ENCODE measurements at regions not wholly inside any gene's neighbourhood (a gene's known extent, or its start where the extent isn't known, plus 50 kb on each side); places are given as distances from the start of the nearest gene placed in this dataset.
"Not testable (repeated sequence)": the region's sequence is repeated elsewhere in the genome, so short reads cannot be mapped to it uniquely, and the experiment has no call there.

- H3K9me1 ChIP-seq (replicated peaks; ENCODE audit: control insufficient read depth, extremely low read depth, insufficient read depth, low read length); H4K20me1 ChIP-seq (replicated peaks; ENCODE audit: control insufficient read depth, extremely low read depth, insufficient read depth, low read length); H2AFZ ChIP-seq (ENCODE audit: low read depth, low read length); H3K79me2 ChIP-seq (ENCODE audit: control insufficient read depth, insufficient read depth, low read length); H3K27ac ChIP-seq (ENCODE audit: insufficient read depth, low read depth, low read length); H3K4me3 ChIP-seq (replicated peaks in 1 of 3; ENCODE audit: insufficient read depth in 1 of 3, low read depth in 1 of 3, low read length in 3 of 3); H3K9me3 ChIP-seq (replicated peaks; ENCODE audit: control insufficient read depth, insufficient read depth, low read length); H3K4me1 ChIP-seq (ENCODE audit: control insufficient read depth, extremely low read depth, insufficient read depth, low read length); DNase-seq (ENCODE audit: low read depth, low spot score); BruUV-seq (replicated peaks); H3K36me3 ChIP-seq (ENCODE audit: control insufficient read depth in 2 of 2, extremely low read depth in 1 of 2, insufficient read depth in 2 of 2, low read length in 2 of 2); FAIRE-seq; intact Hi-C loops (cut with micrococcal nuclease); H3K9ac ChIP-seq (replicated peaks; ENCODE audit: extremely low read depth, insufficient read depth, low read length); POLR2A ChIA-PET; CTCF ChIA-PET; dilution Hi-C loops (cut with MboI; ENCODE audit: extremely low pct_ligation_motif_present, low sequenced_read_pairs); H3K27me3 ChIP-seq (ENCODE audit: control insufficient read depth in 2 of 2, insufficient read depth in 2 of 2, low read length in 2 of 2); H3K4me2 ChIP-seq (ENCODE audit: insufficient read depth, low read length): not testable (repeated sequence)
These were observed 54.7 kb upstream of the NBPF15 start for GRCh38 chr1:144516172-144516571.

DNA sequence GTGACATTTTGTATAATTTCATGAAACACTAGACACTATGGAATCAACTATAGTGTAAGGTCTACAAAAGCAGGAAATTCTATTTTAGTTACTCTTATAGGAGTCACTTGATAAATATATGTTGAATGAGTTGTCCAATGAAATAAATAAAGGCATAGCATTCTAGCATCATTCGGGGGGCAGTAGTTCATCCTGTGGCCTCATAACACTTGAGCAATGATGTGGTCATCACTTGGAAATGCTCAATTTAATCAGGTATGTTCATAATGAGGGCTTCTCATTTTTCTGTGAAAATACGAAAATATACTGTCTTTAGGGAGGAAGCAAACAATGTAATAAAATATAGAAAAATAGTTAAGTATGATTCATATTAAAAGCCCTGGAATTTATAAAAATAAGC lies 55.4 kb upstream of the NBPF15 start:
- DNase-seq (ENCODE audit: low read depth, low spot score); H3K27ac ChIP-seq (ENCODE audit: insufficient read depth, low read depth, low read length); H3K4me3 ChIP-seq (replicated peaks in 1 of 3; ENCODE audit: insufficient read depth in 1 of 3, low read depth in 1 of 3, low read length in 3 of 3); FAIRE-seq; H3K4me2 ChIP-seq (ENCODE audit: insufficient read depth, low read length); intact Hi-C loops (cut with micrococcal nuclease); H3K9me3 ChIP-seq (replicated peaks; ENCODE audit: control insufficient read depth, insufficient read depth, low read length); BruUV-seq (replicated peaks); H3K9ac ChIP-seq (replicated peaks; ENCODE audit: extremely low read depth, insufficient read depth, low read length); H3K36me3 ChIP-seq (ENCODE audit: control insufficient read depth in 2 of 2, extremely low read depth in 1 of 2, insufficient read depth in 2 of 2, low read length in 2 of 2); H3K9me1 ChIP-seq (replicated peaks; ENCODE audit: control insufficient read depth, extremely low read depth, insufficient read depth, low read length); H3K4me1 ChIP-seq (ENCODE audit: control insufficient read depth, extremely low read depth, insufficient read depth, low read length); H4K20me1 ChIP-seq (replicated peaks; ENCODE audit: control insufficient read depth, extremely low read depth, insufficient read depth, low read length); H2AFZ ChIP-seq (ENCODE audit: low read depth, low read length); H3K79me2 ChIP-seq (ENCODE audit: control insufficient read depth, insufficient read depth, low read length); H3K27me3 ChIP-seq (ENCODE audit: control insufficient read depth in 2 of 2, insufficient read depth in 2 of 2, low read length in 2 of 2); dilution Hi-C loops (cut with MboI; ENCODE audit: extremely low pct_ligation_motif_present, low sequenced_read_pairs); CTCF ChIA-PET; POLR2A ChIA-PET: not testable (repeated sequence)

GRCh38 chr1:144518439-144518838 lies 57.0 kb upstream of the NBPF15 start:
- CTCF ChIA-PET; DNase-seq (ENCODE audit: low read depth, low spot score); H4K20me1 ChIP-seq (replicated peaks; ENCODE audit: control insufficient read depth, extremely low read depth, insufficient read depth, low read length); H3K9ac ChIP-seq (replicated peaks; ENCODE audit: extremely low read depth, insufficient read depth, low read length); H3K4me1 ChIP-seq (ENCODE audit: control insufficient read depth, extremely low read depth, insufficient read depth, low read length); H3K9me3 ChIP-seq (replicated peaks; ENCODE audit: control insufficient read depth, insufficient read depth, low read length); POLR2A ChIA-PET; dilution Hi-C loops (cut with MboI; ENCODE audit: extremely low pct_ligation_motif_present, low sequenced_read_pairs); H3K79me2 ChIP-seq (ENCODE audit: control insufficient read depth, insufficient read depth, low read length); FAIRE-seq; H2AFZ ChIP-seq (ENCODE audit: low read depth, low read length); H3K4me2 ChIP-seq (ENCODE audit: insufficient read depth, low read length); H3K4me3 ChIP-seq (replicated peaks in 1 of 3; ENCODE audit: insufficient read depth in 1 of 3, low read depth in 1 of 3, low read length in 3 of 3); H3K36me3 ChIP-seq (ENCODE audit: control insufficient read depth in 2 of 2, extremely low read depth in 1 of 2, insufficient read depth in 2 of 2, low read length in 2 of 2); intact Hi-C loops (cut with micrococcal nuclease); H3K27ac ChIP-seq (ENCODE audit: insufficient read depth, low read depth, low read length); BruUV-seq (replicated peaks); H3K27me3 ChIP-seq (ENCODE audit: control insufficient read depth in 2 of 2, insufficient read depth in 2 of 2, low read length in 2 of 2); H3K9me1 ChIP-seq (replicated peaks; ENCODE audit: control insufficient read depth, extremely low read depth, insufficient read depth, low read length): not testable (repeated sequence)

DNA sequence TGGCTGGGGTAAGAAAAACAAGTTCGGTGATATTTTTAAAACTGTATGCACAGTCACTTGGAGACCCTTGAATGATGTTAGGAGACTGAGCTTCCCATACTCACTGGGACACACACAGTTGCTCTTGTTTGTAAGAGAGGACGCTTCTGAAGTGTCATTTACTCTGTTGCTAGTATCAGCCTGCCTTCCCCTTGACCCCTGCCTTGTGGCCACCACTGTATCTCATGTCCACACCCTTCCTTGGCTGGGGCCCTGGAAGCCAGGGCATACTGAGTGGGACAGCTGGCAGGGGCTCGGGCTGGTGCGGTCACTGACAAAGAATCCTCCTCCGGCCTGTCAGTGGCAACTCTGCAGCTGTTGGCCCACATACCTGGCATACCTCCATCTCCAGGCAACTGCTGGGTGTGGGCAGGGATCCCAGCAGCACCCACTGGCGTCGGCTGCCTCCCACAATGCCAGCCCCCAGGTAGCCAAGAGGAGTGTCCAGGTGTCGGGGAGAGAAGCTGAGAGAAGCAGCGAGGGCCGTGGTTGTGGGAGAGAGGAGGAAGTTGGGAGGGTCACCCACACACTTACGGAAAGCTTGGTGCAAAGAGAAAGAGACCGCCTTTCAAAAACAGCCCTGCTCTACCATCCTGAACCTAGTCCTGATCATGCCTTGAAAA lies 58.2 kb upstream of the NBPF15 start:
- H3K36me3 ChIP-seq (ENCODE audit: control insufficient read depth in 2 of 2, extremely low read depth in 1 of 2, insufficient read depth in 2 of 2, low read length in 2 of 2); BruUV-seq (replicated peaks); H3K9me3 ChIP-seq (replicated peaks; ENCODE audit: control insufficient read depth, insufficient read depth, low read length); H4K20me1 ChIP-seq (replicated peaks; ENCODE audit: control insufficient read depth, extremely low read depth, insufficient read depth, low read length); H3K9ac ChIP-seq (replicated peaks; ENCODE audit: extremely low read depth, insufficient read depth, low read length); FAIRE-seq; H3K4me3 ChIP-seq (replicated peaks in 1 of 3; ENCODE audit: insufficient read depth in 1 of 3, low read depth in 1 of 3, low read length in 3 of 3); DNase-seq (ENCODE audit: low read depth, low spot score); intact Hi-C loops (cut with micrococcal nuclease); H3K4me2 ChIP-seq (ENCODE audit: insufficient read depth, low read length); H3K9me1 ChIP-seq (replicated peaks; ENCODE audit: control insufficient read depth, extremely low read depth, insufficient read depth, low read length); H3K27me3 ChIP-seq (ENCODE audit: control insufficient read depth in 2 of 2, insufficient read depth in 2 of 2, low read length in 2 of 2); CTCF ChIA-PET; H2AFZ ChIP-seq (ENCODE audit: low read depth, low read length); H3K4me1 ChIP-seq (ENCODE audit: control insufficient read depth, extremely low read depth, insufficient read depth, low read length); POLR2A ChIA-PET; H3K27ac ChIP-seq (ENCODE audit: insufficient read depth, low read depth, low read length); H3K79me2 ChIP-seq (ENCODE audit: control insufficient read depth, insufficient read depth, low read length); dilution Hi-C loops (cut with MboI; ENCODE audit: extremely low pct_ligation_motif_present, low sequenced_read_pairs): not testable (repeated sequence)

Data from endothelial cell of umbilical vein (primary cell).